HG03457 (cell line): ENCODE measurements at regions not wholly inside any gene's neighbourhood (a gene's known extent, or its start where the extent isn't known, plus 50 kb on each side); places are given as distances from the start of the nearest gene placed in this dataset.
"Not testable (repeated sequence)": the region's sequence is repeated elsewhere in the genome, so short reads cannot be mapped to it uniquely, and the experiment has no call there.

ENCODE experiments used
- ATAC-seq: cut with Tn5 transposase; IDR thresholded peaks from one replicate; pipeline ENCODE4 v1.9.1; 2021; ENCODE audit warnings: moderate number of reproducible peaks; ENCODE audit not compliant: unreplicated experiment

DNA sequence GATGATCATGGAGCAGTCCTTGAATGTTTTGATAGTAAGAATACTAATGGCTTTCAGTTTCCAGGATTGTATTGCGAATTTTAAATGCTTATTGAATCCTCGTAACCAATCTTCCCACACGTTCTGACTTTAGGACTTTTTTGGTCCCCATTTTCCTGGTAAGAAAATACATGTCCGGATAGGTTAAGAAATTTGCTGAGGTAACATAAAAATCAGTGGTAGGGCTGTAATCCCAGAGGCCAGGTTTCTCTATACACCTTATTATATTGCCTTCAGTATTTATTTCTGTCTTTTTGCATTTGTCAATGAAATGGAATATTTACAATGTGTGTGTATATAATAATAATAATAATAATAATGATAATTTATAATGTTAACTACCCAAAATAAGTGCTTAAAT is 603.2 kb downstream of the TMEM182 start:
- ATAC-seq: no peak

DNA sequence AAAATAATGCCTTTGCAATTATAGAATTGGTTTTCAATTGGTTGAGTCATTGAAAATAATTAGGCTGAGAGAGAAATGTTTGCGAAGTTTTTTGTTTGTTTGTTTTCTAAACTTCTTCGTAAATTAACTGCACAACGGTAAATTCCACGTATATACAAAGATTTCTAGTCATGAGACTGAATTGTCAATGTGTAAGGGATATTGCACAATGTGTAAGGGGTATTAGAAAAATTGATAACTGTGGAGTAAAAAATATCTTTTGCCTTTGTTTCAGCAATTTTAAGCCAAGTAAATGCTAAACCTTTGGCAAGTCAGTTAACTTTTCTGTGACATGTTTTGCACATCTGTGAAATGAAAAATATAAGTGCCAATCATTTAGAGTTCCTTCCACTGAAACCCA is 606.0 kb downstream of the TMEM182 start:
- ATAC-seq: no peak

GRCh38 chr2:103383541-103383940 is 621.7 kb downstream of the TMEM182 start:
- ATAC-seq: no peak

GRCh38 chr2:103386872-103387271 is 625.0 kb downstream of the TMEM182 start:
- ATAC-seq: no peak

GRCh38 chr2:103387888-103388287 is 626.1 kb downstream of the TMEM182 start:
- no peak for ATAC-seq

DNA sequence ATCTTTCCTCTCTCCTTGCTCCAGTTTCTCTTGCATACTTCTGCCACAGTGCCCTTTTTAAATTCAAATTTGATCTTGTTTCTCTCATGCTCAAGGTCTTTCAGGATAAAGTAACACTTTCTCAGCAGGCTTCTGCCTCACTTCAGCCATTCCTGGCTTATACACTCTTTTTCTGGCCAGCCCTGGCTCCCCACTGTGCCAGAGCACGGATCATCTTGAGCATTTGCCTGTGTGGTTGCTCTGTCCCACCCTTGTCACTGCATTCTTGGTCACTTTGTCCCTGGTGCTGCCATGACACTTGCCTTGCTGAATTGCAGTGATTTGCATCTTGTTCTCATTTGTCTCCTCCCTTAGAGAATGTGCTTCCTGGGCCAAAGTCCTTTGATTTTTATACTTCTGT is 634.3 kb downstream of the TMEM182 start:
- ATAC-seq: no peak

- no peak for ATAC-seq
Measured at GRCh38 chr2:103401621-103402020, 639.8 kb downstream of the TMEM182 start.

- ATAC-seq: no peak
Measured at GRCh38 chr2:103402336-103402735, 640.5 kb downstream of the TMEM182 start.

DNA sequence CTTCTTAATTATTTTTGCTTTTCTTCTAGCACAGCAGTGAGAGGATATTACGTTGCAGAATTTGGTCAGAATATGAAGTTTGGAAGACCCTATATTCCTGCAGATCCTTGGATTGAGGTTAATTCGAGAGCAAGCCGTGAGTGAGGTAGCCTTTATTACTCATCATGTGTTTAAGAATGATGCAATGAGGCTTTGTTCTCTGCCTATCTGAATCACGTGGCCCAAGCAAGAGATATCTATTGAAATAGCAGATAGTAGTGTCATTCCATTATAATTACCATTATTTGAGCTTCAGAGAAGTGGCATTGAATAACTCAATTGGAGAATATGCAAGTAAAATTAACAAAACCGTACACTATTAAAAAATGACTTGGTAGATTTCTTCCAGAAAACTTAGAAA is 641.1 kb downstream of the TMEM182 start:
- no peak for ATAC-seq

DNA sequence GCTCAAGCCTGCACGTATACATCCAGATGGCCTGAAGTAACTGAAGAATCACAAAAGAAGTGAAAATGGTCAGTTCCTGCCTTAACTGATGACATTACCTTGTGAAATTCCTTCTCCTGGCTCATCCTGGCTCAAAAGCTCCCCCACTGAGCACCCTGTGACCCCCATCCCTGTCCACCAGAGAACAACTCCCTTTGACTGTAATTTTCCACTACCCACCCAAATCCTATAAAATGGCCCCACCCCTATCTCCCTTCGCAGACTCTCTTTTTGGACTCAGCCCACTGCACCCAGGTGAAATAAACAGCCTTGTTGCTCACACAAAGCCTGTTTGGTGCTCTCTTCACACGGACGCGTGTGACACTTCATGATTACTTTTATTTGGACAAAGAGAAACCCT is 641.6 kb downstream of the TMEM182 start:
- not testable (repeated sequence) for ATAC-seq

DNA sequence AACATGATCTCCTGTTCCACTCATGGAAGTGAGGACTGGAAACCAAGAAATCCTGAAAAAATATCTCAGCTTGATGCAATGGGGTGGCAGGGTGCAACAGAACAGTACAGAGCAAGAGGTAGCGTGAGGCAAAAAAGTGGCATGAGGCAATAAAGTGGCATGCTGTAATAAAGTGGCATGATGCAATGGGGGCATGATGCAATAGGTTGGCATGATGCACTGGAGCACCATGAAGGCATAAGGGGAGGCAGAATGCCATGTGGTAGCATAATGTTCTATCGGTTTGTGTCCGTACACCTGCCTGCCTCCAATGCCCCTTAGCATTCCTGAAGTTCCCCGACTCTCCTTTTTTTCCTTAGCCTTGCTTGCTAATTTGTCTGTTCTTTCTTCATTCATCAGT is 648.4 kb downstream of the TMEM182 start:
- ATAC-seq: no peak

DNA sequence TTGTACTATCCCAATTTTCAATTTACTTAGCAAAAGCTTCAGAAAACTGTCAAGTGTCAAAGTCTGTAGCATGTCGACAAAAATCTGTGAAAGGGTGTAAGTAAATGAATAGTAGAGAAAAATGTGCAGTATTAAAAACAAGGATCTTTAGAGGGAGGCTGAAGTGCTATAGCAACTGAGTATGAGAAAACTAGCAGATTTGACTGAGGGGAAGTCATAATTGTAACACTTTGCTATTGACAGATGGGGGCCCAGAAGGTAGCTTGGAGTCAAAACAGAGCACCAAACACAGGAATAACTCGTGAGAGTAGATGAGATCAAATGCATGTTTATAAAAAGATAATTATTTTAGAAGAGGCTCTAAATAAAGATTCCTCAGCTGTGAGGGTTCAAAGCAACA is 657.7 kb downstream of the TMEM182 start:
- no peak for ATAC-seq

GRCh38 chr2:103423100-103423499 is 661.3 kb downstream of the TMEM182 start:
- no peak for ATAC-seq

- no peak for ATAC-seq
Measured at GRCh38 chr2:103427567-103427966, 665.7 kb downstream of the TMEM182 start.

DNA sequence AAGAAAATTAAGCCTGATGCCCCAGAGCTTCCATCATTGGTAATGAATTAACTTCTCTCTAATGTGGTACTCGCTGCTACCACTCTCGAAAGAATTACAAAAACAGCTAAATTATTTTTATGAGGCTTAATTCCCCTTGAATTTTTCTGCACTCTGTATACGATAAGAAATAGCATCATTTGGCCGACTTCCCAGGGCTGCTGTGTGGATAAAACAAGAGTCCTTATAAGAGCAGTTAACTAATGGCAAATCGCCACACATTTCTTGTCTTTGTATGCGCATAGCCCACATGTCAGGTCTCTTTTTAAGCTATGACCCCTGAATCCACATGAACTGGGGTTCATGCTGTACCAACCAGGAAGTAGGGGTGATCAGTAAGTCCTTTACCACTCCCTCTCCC is 668.4 kb downstream of the TMEM182 start:
- no peak for ATAC-seq

GRCh38 chr2:103435010-103435409 is 673.2 kb downstream of the TMEM182 start:
- ATAC-seq: no peak

DNA sequence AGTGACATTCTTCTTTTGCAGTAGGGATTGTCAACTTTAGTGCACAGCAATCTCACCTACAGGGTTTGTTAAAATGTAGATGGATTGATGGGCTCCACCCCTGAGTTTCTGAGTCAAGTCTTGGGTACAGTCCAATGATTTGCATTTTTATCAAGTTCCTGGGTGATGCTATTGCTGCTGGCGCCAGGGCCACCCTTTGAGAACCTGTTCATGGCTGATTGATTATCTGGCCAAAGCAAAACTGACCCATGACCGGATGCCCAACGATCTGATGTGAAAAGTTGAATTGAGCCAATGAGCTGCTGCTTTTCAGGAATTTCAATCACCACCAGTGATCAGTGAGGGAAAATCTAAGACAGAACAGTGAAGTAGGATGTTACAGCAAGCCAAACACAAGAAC is 675.3 kb downstream of the TMEM182 start:
- ATAC-seq: no peak

DNA sequence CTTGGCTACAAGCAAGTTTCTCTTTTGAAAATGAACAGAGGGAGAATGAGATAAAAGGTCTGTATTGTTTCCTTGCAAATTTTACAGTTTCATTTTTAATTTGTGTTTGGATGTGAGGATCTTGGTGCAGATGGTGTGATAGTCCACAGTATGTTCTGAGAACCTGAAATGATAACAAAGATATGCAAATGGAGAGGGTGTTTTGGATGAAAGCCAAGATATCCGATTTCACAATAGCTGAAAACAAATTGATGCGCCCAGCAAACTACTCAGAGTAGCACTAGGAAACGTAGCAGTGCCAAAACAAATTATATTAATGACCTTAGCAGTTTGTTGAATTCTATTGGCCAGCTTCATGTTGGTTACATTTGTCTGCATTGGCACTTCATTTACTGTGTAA is 683.5 kb downstream of the TMEM182 start:
- ATAC-seq: no peak

DNA sequence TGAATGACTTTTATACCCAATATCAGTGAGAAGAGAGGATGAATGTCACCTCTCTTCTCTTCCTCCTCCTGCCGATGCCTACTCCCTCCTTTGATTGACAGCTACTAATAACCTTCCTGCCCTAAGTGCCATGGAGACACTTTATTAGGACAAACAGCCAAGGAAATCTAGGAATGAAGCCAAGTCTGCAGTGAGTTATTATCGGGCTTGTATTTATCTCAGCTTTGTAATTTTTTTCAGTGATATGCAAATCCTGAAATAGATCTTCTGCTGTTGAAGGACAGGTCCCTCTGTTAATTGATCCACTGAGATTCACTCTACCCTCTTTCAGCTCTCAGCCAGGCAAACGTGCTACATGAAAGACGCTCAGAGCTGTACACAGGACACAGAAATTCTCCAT is 686.7 kb downstream of the TMEM182 start:
- no peak for ATAC-seq

GRCh38 chr2:103451283-103451682 is 689.5 kb downstream of the TMEM182 start:
- ATAC-seq: no peak

DNA sequence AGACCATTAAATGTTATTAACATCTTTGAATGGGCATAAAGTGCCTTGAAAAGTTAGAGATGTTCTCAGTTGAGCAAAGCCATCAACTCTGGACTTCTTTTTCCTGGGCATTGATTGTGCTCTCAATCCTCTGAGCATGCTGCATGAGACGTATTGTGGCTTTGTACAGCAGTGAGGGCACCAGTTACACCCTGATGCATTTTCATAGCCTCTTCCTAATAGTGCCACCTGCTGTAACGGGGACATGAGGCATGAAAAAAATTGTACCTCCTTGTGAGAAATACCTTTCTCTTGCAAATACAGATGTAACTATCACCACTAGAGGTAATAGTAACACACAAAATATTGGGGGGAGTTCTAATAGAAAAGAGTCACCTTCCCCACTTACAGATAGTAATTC is 697.5 kb downstream of the TMEM182 start:
- ATAC-seq: no peak

DNA sequence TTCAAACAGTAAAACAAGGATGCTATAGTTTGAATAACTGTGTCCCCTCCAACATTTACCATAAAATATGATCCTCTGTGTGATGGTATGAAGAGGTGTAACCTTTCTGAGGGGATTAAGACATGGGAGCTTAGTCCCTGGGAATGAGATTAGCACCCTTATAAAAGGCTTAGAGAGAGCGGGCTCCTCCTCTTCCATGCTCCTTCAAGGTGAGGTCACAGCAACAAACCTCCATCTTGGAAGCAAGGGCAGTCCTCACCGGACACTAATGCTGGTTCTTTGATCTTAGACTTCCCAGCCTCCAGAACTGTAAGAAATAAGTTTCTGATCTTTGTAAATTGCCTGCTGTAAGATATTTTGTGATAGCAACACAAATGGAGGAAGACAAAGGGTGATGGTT is 700.3 kb downstream of the TMEM182 start:
- no peak for ATAC-seq

DNA sequence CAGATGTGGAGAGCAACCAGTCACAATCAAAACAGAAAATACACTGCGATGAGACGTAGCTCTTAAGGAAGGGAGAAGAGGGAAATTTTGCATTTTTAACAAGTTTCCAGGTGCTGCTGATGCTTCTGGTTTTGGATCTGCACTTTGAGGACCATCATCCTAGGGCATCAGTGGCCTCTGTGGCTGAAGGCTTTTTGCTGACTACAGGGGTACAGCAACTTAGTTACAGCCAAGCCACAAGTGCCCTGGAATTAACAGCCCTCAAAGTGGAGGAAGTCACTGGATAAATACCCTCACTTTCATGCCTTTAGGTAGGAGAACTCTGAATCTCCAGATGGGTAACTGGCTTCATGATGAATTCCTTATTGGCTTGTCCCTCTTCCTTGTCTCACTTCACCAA is 700.9 kb downstream of the TMEM182 start:
- ATAC-seq: no peak

GRCh38 chr2:103464831-103465230 is 703.0 kb downstream of the TMEM182 start:
- no peak for ATAC-seq
